ENCODE measurements at regions not wholly inside any gene's neighbourhood (a gene's known extent, or its start where the extent isn't known, plus 50 kb on each side); places are given as distances from the start of the nearest gene placed in this dataset.

DNA sequence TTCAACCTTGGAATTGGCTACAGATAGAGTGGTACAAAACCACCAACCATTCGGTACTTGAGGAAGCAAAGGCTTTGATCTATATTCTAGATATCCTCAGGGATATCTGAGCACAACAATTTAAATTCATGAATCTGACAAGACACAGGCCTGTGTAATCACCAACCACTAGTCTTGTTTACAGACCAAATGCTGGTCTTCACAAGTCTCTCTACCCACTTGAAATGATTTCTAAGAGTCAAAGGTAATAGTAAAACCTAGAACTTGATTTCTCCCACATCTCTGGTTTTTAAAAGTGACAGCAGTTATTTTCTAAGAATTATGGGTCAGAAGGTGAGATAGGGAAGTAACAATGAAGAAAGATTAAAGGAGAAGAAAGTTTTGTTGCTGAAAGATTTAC, 613.7 kb upstream of the ACVR2A start:
- TF ChIP-seq, protein P1, sequence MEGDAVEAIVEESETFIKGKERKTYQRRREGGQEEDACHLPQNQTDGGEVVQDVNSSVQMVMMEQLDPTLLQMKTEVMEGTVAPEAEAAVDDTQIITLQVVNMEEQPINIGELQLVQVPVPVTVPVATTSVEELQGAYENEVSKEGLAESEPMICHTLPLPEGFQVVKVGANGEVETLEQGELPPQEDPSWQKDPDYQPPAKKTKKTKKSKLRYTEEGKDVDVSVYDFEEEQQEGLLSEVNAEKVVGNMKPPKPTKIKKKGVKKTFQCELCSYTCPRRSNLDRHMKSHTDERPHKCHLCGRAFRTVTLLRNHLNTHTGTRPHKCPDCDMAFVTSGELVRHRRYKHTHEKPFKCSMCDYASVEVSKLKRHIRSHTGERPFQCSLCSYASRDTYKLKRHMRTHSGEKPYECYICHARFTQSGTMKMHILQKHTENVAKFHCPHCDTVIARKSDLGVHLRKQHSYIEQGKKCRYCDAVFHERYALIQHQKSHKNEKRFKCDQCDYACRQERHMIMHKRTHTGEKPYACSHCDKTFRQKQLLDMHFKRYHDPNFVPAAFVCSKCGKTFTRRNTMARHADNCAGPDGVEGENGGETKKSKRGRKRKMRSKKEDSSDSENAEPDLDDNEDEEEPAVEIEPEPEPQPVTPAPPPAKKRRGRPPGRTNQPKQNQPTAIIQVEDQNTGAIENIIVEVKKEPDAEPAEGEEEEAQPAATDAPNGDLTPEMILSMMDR (IDR thresholded peaks at IDR 0.05) = no peak
- TF ChIP-seq POLR2A (IDR thresholded peaks at IDR 0.05) = no peak
